A204.1 (cell line): ENCODE measurements at regions not wholly inside any gene's neighbourhood (a gene's known extent, or its start where the extent isn't known, plus 50 kb on each side); places are given as distances from the start of the nearest gene placed in this dataset.
"Not testable (repeated sequence)": the region's sequence is repeated elsewhere in the genome, so short reads cannot be mapped to it uniquely, and the experiment has no call there.

ENCODE experiments used
- FAIRE-seq: peaks from 2 replicates; lab custom pipeline; 2012; peaks lifted over from hg19 to GRCh38; lab: Jason Lieb, UNC

GRCh38 chr3:31053299-31053698 lies 158.8 kb upstream of the GADL1 start:
- FAIRE-seq: no peak

DNA sequence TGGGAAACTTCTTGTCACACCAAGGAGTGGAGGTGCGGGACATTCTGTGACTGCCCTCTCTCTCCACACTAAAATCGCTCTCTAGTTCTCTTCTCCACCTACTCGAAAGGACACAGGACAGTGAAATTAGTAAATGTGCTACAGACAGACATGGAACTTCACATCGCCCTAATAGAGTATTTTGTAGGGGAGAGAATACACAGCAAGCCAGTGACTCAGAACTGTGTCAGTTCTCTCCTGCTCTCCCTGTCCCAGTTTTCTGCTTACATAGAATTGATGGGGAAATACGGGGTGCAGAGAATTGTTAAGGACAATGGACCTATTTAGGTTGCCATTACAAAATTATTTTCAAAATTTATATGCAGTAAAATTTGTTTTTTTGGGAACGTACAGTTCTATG lies 159.6 kb upstream of the GADL1 start:
- no peak for FAIRE-seq

DNA sequence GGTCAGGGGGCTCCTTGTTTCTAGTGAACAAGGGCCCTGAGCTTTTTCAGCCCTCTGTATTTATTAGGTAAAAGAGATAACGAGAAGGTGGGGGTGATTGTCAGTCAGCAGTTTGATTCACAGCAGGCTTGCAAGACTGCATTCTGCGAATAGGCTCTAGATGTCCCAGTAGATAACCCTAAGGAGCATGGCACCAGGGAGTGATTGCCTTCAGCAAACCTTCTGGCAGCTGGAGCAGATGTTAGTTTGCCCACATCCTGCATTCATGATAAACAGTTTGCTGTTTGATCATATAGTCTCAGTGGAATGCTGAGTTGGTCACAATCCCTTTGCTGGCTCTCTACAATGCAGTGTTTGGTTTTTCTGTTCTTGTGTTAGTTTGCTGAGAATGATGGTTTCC lies 161.3 kb upstream of the GADL1 start:
- no peak for FAIRE-seq

DNA sequence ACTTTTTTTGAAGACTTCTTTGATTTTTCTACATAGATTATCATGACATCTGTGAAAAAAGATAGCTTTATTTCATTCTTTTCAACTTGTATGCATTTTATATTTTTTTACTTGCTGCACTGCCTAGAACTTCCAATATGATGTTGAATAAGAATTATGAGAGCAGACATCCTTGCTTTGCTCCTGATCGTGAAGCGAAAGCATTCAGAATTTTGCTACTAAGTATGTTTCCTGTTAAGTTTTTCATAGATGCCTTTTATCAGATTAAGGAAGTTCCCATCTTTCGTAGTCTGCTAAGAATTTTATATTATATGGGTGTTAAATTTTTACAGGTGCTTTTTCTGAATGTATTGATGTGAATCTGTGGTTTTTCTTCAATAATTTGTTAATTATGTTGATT lies 163.4 kb upstream of the GADL1 start:
- no peak for FAIRE-seq

DNA sequence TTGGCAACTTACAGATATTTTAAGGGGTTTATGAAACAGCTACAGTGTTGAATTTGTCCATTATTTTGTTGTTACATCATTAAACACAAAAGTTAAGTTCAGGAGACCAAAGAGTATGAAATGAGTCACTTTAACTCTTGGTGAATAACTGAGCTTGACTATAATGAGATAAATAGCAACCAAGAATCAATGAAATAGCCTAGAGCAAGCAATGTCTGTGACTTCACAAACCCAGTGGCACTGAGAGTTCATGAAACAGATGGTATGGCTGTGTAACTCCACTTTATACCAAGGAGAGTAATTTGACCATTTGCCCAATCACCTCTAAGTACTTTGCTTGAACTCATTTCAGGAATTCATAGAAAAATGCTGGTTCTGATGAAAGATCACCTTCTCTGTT lies 169.6 kb upstream of the GADL1 start:
- FAIRE-seq: no peak

GRCh38 chr3:31065765-31066164 lies 171.3 kb upstream of the GADL1 start:
- FAIRE-seq: no peak

- no peak for FAIRE-seq
Observed at GRCh38 chr3:31067004-31067403, 172.5 kb upstream of the GADL1 start.

- no peak for FAIRE-seq
Observed at GRCh38 chr3:31075471-31075870, 181.0 kb upstream of the GADL1 start.

DNA sequence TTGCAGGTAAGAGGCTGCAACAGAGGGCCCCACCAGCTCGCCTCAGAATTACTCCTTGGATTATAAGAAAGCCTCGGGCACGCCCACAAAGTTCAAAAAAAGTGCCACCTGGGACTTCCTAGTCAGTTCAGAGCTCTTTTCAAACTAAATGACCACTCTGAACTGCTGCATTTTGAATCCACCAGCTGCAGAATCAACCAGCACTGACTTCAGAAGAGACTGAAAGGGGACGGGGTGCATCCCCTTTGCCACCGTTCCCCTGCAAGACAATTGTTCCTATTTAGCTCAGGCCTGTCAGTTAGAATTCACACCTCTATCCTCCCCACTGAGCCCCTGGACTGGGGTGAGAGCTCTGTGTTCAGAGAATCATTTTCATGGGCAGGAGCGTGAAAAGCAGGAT lies 181.4 kb upstream of the GADL1 start:
- no peak for FAIRE-seq

- FAIRE-seq: no peak
Observed at GRCh38 chr3:31077021-31077601, 182.7 kb upstream of the GADL1 start.

DNA sequence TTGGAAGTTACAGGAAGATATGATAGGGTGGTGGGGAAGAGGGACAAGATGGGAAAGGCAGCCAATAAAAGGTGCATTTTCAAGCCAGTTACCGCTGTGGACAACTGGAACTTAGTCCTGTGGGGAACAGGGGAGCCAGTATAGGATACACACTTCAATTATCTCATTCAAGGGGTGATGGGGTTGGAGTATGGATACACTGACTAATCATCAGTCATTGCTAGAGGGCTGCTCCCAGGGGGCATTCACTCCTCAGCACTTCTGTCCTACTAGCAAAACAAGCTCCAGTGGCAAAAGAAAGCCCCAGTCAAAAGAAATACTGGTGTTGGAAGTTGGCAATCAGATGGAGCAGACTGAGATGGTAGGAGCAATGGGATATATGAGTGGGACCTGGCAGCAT lies 183.4 kb upstream of the GADL1 start:
- no peak for FAIRE-seq

- no peak for FAIRE-seq
Observed at GRCh38 chr3:31079689-31080088, 185.2 kb upstream of the GADL1 start.

DNA sequence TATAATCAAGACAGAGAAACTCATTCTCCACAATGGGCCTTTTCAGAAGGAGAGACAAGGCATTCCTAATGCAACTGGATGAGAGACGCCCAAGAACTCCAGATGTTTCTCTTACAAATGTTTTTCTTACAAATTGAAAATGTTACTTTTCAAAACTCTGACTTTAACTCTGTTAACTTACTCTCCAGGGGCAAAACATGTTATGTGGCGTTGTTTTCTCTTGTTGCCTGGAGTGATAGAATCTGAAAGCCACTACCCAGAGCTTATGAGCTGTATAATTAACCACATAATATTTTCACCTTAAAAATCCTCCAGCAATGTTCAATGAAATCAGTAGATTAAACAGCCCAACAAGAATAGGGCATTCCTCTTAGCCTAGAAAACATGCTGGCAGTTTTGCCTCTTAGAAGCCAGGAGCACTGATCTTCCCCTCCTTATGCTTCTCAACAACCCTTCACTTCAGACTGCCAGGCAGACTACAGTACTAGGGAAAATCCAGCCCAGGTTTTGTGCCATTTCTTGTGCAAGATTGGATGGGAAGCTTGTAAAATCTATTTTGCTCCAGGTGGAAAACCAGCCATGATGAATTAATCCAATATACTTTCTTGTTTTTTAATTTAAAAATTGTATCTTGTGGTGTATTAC lies 186.7 kb upstream of the GADL1 start:
- no peak for FAIRE-seq

- no peak for FAIRE-seq
Observed at GRCh38 chr3:31086148-31086547, 191.7 kb upstream of the GADL1 start.

DNA sequence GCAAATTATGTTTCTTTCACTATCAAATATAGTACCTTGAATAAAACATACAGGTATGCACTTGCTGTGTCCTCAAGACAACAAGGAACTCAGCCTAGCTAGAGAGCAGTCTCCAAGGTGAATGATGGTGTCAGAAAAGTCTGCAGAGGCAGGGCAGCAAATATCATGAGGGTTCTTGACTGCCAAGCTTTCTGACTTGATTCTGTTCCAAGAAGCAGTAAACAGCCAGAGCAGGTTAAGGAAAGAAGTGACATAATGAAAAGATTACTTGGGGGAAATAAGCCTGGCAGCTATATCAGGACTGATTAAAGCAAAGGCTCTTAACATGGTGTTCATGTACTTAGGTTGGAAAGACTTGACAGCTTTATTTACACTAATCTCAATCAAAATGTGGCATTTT lies 192.2 kb upstream of the GADL1 start:
- no peak for FAIRE-seq

DNA sequence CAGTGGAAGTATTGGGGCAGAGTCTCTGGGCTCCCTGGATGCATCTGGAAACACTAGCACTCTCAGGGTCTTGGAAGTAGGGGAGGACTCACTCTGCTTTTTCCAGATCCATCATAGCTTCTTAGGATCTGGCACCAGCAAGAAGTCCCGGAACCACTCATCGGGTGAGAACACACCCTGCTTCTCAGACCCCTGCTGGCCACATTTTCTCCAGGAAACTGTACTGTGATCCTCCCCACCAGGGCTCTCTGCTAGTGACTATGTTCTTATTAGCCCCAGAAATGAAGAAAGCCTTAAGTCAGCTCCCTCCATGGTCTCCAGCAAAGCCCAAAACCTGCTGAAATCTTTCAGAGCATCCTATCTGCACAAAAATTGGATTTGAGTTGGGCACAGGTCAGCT lies 197.3 kb upstream of the GADL1 start:
- no peak for FAIRE-seq

DNA sequence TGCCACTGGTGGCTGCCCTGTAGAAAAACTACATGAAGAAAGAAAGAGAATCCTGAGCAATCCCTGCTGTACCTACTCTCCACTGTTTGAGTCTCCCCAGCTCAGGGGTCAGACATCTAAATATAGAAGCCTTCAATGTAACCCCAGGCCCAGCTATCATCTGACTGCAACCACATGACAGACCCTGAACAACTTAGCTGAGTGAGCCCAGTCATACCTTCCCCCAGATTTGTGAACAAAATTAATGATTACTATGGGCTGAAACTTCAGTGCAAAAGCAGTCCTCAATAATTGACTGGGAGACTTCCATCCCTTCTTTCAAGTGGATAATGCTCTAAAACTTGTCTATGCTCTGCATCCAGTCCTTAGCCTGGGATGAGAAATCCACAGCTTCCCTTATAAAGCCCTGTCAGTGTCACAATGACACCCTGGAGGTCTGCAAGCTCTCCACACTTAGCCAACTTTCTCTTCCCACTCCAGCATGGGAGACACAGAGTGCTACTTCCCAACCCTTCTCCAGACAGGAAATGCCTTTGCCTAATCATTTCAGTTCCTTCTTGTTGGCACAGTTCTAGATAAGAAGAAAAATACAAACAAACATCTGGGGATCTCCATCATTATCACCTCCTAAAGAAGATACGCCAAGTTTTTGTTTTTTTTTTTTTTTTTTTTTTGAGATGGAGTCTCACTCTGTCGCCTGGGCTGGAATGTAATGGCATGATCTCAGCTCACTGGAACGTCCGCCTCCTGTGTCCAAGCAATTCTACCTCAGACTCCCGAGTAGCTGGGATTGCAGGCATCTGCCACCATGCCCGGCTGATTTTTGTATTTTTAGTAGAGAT lies 198.5 kb upstream of the GADL1 start:
- no peak for FAIRE-seq

DNA sequence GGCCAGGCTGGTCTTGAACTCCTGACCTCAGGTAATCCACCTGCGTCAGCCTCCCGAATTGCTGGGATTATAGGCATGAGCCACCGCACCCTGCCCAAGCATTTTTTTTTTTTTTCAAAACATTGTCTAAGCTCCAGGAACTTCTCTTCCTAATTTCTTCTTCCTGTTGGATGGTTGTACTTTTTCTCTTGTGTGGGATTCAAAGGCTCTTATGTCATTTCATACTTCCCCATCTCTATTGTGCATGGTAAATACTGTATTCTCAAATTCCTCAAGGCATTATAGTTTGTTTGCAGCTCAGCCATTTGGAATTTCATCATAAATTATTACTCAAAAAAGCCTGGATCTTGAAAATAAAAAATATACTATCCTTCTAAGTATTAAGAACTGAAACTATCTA lies 199.1 kb upstream of the GADL1 start:
- no peak for FAIRE-seq

- FAIRE-seq: no peak
Observed at GRCh38 chr3:31094048-31094447, 199.6 kb upstream of the GADL1 start.

GRCh38 chr3:31095255-31095654 lies 200.8 kb upstream of the GADL1 start:
- FAIRE-seq: no peak

DNA sequence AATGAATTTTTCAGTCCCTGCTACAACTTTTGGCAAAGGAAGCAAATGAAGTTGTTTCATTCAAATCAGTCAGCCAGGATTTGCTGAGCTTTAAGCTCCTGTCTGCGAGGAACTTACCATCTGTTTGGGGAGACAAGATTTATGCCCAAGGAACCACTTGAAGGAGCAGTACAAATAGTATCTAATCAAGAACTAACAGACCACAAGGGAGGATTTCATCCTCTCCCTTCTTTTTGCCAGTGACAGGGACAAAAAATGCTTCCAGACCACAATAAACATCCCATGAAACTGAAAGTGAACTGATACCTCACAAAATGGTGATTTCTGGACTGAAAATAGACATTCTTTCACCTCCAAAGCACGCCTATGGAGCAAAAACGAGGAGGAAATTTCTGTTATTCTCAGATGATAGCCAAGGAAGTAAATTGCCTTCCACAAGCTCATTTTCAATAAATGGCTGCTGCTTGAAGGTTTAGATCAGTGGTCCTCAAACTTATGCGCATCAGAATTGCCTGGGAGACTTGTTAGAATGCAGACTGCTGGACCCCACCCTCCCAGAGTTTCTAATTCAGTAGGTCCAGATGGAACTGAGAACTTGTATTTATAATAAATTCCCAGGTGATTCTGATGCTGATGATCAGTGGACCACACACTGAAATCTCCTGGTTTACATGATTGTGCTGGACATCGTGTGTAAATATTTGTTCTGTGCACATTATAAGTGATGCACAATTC lies 202.4 kb upstream of the GADL1 start:
- no peak for FAIRE-seq

GRCh38 chr3:31100519-31100918 lies 206.1 kb upstream of the GADL1 start:
- no peak for FAIRE-seq

DNA sequence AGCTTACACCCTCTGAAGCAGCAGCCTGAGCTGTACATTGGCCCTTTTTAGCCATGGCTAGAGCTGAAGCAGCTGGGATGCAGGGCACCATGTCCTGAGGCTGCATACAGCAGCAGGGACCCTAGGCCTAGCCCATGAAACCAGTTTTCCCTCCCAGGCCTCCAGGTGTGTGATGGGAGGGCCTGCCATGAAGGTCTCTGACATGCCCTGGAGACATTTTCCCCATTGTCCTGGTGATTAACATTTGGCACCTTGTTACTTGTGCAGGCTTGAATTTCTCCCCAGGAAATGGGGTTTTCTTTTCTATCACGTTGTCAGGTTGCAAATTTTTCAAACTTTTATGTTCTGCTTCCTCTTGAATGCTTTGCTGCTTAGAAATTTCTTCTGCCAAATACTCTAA lies 206.8 kb upstream of the GADL1 start:
- FAIRE-seq: not testable (repeated sequence)
